ENCODE measurements at regions not wholly inside any gene's neighbourhood (a gene's known extent, or its start where the extent isn't known, plus 50 kb on each side); places are given as distances from the start of the nearest gene placed in this dataset.

- H3K4me3 ChIP-seq (ENCODE audit: control insufficient read depth, low read depth, low read length), result no peak overlapping the region
- peak; percentile 76 for DNase-seq (ENCODE audit: low read depth)
- TF ChIP-seq, protein P1, sequence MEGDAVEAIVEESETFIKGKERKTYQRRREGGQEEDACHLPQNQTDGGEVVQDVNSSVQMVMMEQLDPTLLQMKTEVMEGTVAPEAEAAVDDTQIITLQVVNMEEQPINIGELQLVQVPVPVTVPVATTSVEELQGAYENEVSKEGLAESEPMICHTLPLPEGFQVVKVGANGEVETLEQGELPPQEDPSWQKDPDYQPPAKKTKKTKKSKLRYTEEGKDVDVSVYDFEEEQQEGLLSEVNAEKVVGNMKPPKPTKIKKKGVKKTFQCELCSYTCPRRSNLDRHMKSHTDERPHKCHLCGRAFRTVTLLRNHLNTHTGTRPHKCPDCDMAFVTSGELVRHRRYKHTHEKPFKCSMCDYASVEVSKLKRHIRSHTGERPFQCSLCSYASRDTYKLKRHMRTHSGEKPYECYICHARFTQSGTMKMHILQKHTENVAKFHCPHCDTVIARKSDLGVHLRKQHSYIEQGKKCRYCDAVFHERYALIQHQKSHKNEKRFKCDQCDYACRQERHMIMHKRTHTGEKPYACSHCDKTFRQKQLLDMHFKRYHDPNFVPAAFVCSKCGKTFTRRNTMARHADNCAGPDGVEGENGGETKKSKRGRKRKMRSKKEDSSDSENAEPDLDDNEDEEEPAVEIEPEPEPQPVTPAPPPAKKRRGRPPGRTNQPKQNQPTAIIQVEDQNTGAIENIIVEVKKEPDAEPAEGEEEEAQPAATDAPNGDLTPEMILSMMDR (conservative IDR thresholded peaks at IDR 0.05; ENCODE audit: control insufficient read depth, insufficient read depth, low read depth, low read length), result no peak
These were observed 83.0 kb downstream of the CNTN3 start for GRCh38 chr3:74531491-74531890.

GRCh38 chr3:74529145-74529544 is 85.3 kb downstream of the CNTN3 start:
- H3K4me3 ChIP-seq (ENCODE audit: control insufficient read depth, low read depth, low read length), result no peak overlapping the region
- TF ChIP-seq, protein P1 (conservative IDR thresholded peaks at IDR 0.05; ENCODE audit: control insufficient read depth, insufficient read depth, low read depth, low read length), result no peak
- DNase-seq (ENCODE audit: low read depth), result no peak

DNA sequence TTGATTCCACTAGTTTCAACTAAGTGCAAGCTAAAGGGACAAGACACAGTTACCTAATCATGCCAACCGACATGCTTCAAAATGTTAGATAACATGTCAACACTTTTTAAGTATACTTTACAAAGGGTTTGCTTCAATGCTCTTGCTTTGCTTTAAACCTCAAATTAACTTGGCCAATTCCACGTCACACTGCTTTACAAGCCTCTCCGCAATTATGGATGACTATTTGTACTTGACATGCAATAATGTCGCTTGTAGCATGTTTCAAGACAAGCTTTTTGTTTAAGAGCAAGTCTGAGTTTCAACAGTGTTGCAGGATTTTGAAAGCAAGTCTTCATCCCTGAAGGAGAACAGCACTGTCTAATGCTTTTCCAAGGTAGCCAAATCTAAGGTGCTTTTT is 86.9 kb downstream of the CNTN3 start:
- no peak for DNase-seq (ENCODE audit: low read depth)
- H3K4me3 ChIP-seq (ENCODE audit: control insufficient read depth, low read depth, low read length), result no peak overlapping the region
- TF ChIP-seq, protein P1 (conservative IDR thresholded peaks at IDR 0.05; ENCODE audit: control insufficient read depth, insufficient read depth, low read depth, low read length), result no peak

DNA sequence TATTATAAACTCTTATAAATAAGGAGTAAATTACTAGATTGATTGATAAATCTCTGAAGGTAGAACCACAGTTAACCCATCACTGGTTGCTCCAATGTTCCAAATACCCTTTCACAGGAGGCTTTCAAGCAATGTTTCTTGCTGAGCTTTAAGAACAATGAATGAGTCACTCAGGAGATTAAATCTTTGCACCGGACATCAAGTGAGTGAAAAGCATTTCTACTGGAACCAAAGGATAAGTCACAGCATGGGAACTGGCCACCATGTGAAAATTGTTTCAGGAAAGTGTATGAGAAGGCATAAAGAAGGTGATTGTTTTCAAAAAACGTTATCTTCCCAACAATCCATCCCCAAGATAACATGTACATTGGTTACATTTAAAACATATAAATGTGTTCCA is 90.6 kb downstream of the CNTN3 start:
- H3K4me3 ChIP-seq (ENCODE audit: control insufficient read depth, low read depth, low read length), result no peak overlapping the region
- DNase-seq (ENCODE audit: low read depth), result peak; percentile 35
- TF ChIP-seq, protein P1 (conservative IDR thresholded peaks at IDR 0.05; ENCODE audit: control insufficient read depth, insufficient read depth, low read depth, low read length), result no peak

GRCh38 chr3:74520895-74521294 is 93.6 kb downstream of the CNTN3 start:
- H3K4me3 ChIP-seq (ENCODE audit: control insufficient read depth, low read depth, low read length), result no peak overlapping the region
- TF ChIP-seq, protein P1 (conservative IDR thresholded peaks at IDR 0.05; ENCODE audit: control insufficient read depth, insufficient read depth, low read depth, low read length), result no peak
- DNase-seq (ENCODE audit: low read depth), result peak; percentile 25

DNA sequence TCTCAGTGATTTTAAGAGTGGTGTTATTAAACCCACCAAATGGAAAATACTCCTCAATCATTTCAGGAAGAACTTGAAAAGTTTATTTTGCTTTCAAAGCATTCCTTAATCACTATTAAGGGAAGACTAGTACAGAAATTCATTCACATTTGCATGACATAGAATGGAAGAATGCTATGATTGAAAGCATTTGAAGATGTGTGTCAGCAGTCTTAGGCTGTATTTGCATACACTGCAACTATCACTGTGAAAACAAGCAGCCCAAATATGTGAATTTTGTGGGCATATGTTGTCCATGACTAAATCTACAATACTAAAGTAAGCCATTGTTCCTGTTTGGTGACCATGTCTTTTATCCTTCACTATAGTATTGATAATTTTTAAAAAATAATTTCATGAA is 95.8 kb downstream of the CNTN3 start:
- TF ChIP-seq, protein P1 (conservative IDR thresholded peaks at IDR 0.05; ENCODE audit: control insufficient read depth, insufficient read depth, low read depth, low read length), result no peak
- no peak for DNase-seq (ENCODE audit: low read depth)

DNA sequence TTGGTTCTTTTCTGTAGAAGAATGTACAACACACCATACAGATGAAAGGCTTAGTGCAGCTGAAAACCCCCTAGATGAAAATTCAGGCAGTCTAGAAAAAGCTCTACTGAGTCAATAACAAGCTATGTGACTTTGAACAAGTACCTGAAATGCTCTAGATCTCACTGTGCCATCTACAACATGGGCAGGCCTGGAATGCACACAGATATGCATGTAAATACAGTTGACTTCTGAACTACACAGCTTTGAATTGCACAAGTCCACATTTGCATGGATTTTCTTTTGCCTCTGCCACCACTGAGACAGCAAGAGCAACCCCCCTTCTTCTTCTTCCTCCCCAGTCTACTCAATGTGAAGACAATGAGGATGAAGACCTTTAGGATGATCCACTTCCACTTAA is 98.4 kb downstream of the CNTN3 start:
- TF ChIP-seq, protein P1 (conservative IDR thresholded peaks at IDR 0.05; ENCODE audit: control insufficient read depth, insufficient read depth, low read depth, low read length), result no peak

More for the DNA sequence above, 95.8 kb downstream of the CNTN3 start:
- H3K4me3 ChIP-seq (ENCODE audit: control insufficient read depth, low read depth, low read length), result no peak overlapping the region

More for the DNA sequence above, 98.4 kb downstream of the CNTN3 start:
- no peak for DNase-seq (ENCODE audit: low read depth)
- no peak overlapping the region for H3K4me3 ChIP-seq (ENCODE audit: control insufficient read depth, low read depth, low read length)
